ENCODE measurements at regions not wholly inside any gene's neighbourhood (a gene's known extent, or its start where the extent isn't known, plus 50 kb on each side); places are given as distances from the start of the nearest gene placed in this dataset.

DNA sequence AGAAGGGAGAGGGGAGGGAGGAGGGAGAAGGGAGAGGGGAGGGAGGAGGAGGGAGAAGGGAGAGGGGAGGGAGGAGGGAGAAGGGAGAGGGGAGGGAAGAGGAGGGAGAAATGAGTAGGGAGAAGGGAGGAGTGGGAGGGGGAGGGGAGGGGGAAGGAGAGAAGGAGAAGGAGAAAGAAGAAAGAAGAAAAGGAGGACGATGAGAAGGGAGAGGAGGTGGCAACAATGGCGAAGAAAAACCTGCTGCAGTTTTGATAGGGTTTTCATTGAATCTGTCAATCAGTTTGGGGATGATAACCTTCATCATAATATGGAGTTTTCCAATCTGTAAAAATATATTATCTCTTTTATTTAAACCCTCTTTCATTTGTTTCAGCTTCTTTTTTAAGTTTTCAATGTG is 185.2 kb downstream of the ADAM29 start (continued):
- TF ChIP-seq, protein P1, sequence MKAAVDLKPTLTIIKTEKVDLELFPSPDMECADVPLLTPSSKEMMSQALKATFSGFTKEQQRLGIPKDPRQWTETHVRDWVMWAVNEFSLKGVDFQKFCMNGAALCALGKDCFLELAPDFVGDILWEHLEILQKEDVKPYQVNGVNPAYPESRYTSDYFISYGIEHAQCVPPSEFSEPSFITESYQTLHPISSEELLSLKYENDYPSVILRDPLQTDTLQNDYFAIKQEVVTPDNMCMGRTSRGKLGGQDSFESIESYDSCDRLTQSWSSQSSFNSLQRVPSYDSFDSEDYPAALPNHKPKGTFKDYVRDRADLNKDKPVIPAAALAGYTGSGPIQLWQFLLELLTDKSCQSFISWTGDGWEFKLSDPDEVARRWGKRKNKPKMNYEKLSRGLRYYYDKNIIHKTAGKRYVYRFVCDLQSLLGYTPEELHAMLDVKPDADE (IDR thresholded peaks at IDR 0.05): no peak
- TF ChIP-seq STAT1 (IDR thresholded peaks at IDR 0.05; ENCODE audit: unreplicated experiment): no peak

DNA sequence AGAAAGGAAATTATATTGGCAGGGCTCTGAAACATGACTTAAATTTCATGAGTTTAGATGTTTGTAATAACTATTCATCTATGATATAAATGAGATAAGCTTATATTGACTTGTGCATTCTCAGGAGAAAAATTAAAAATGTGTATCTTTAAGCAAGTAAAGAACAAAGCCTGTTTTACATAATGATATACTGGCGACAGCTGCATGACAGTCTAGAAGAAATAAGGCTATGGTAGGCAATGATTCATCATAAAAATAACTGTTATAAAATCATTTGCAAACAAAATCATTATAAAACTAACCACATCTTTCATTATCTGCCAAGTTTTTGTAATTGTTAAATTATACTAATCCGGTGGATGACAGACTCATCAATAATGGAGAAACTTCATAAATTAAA is 188.1 kb downstream of the ADAM29 start:
- Histone ChIP-seq H3K79me2 (replicated peaks; ENCODE audit: insufficient read depth) (no peaks in the 10 kb centered on the region), H3K4me3 (no peak overlapping the region), H4K20me1 (replicated peaks; ENCODE audit: insufficient read depth) (no peaks in the 10 kb centered on the region), H3K4me1 (ENCODE audit: insufficient read depth) (no peaks in the 10 kb centered on the region), H3K4me2 (no peak overlapping the region), H3K27ac (ENCODE audit: low read depth) (no peak overlapping the region), H2AFZ (no peak overlapping the region), H3K9me2 (ENCODE audit: insufficient read depth) (no peaks in the 10 kb centered on the region), H3K36me3 (ENCODE audit: insufficient read depth) (no peaks in the 10 kb centered on the region), H3K27me3 (ENCODE audit: insufficient read depth) (no peaks in the 10 kb centered on the region), H3F3A (replicated peaks; ENCODE audit: low read depth) (no peaks in the 10 kb centered on the region)
- H3K27ac Mint-ChIP-seq: no peak overlapping the region
- no peaks in the 10 kb centered on the region for H3K27me3 Mint-ChIP-seq (ENCODE audit: insufficient read depth, low read depth, poor library complexity)
- H3K36me3 Mint-ChIP-seq (ENCODE audit: low read depth): peaks cover 3% of the 10 kb centered on the region; the same call in 1 of the 3 replicates
- DNase-seq (ENCODE audit: low spot score) (no peak), ATAC-seq (no peak)
- H3K4me3 Mint-ChIP-seq: no peak overlapping the region
- peaks cover 14% of the 10 kb centered on the region; the same call in 2 of the 3 replicates for H3K9me3 Mint-ChIP-seq
- no peaks in the 10 kb centered on the region for H3K4me1 Mint-ChIP-seq
- TF ChIP-seq ZNF114 (CRISPR knock-in tag; IDR thresholded peaks at IDR 0.05) (no peak), JUNB (IDR thresholded peaks at IDR 0.05; ENCODE audit: unreplicated experiment) (no peak), CTCF (conservative IDR thresholded peaks at IDR 0.05; ENCODE audit: low read depth in 2 of 2) (no peak), ZNF462 (CRISPR knock-in tag; IDR thresholded peaks at IDR 0.05) (no peak), REST (IDR thresholded peaks at IDR 0.05; ENCODE audit: unreplicated experiment) (no peak), STAT1 (IDR thresholded peaks at IDR 0.05; ENCODE audit: unreplicated experiment) (no peak), CREB1 (CRISPR knock-in tag; IDR thresholded peaks at IDR 0.05; ENCODE audit: low read depth) (no peak), ZNF331 (CRISPR knock-in tag; IDR thresholded peaks at IDR 0.05; ENCODE audit: low read depth) (no peak), NANOG (IDR thresholded peaks at IDR 0.05; ENCODE audit: borderline replicate concordance) (no peak), EZH2 (IDR thresholded peaks at IDR 0.05; ENCODE audit: low read depth, unreplicated experiment) (no peak), EZH2phosphoT487 (IDR thresholded peaks at IDR 0.05; ENCODE audit: unreplicated experiment) (no peak)
- TF ChIP-seq, protein P1 (IDR thresholded peaks at IDR 0.05): no peak

Data from GM23338 (cell line).